ENCODE measurements at regions not wholly inside any gene's neighbourhood (a gene's known extent, or its start where the extent isn't known, plus 50 kb on each side); places are given as distances from the start of the nearest gene placed in this dataset.

GRCh38 chr16:86088287-86088686 lies 189.3 kb downstream of the IRF8 start:
- TF ChIP-seq POLR2A (IDR thresholded peaks at IDR 0.05; ENCODE audit: low read depth, low read length) (no peak), POLR2AphosphoS5 (IDR thresholded peaks at IDR 0.05; ENCODE audit: low read depth, low read length) (no peak), SPI1 (IDR thresholded peaks at IDR 0.05; ENCODE audit: low read depth, low read length) (no peak), TAF1 (IDR thresholded peaks at IDR 0.05; ENCODE audit: low read depth, low read length) (no peak)
